HEK293T (cell line): ENCODE measurements at regions not wholly inside any gene's neighbourhood (a gene's known extent, or its start where the extent isn't known, plus 50 kb on each side); places are given as distances from the start of the nearest gene placed in this dataset.

Source experiments
- CTCF ChIA-PET: fragments of 350-600 bp; formaldehyde crosslinking; extraction: SDS; loops from one replicate; lab custom pipeline; 2021; ENCODE audit warnings: antibody characterized with exemption, inconsistent platforms; lab: Yijun Ruan, JAX
- POLR2A ChIA-PET: fragments of 350-600 bp; formaldehyde crosslinking; extraction: SDS; loops from one replicate; lab custom pipeline; 2020; ENCODE audit warnings: antibody characterized with exemption, inconsistent platforms; lab: Yijun Ruan, JAX
- DNase-seq: peaks from one replicate; pipeline ENCODE4 v3.0.0; 2012; ENCODE audit warnings: mixed read lengths; ENCODE audit errors: extremely low spot score
- ARNT ChIP-seq: fragments of 450-650 bp; IDR thresholded peaks from 2 replicates; pipeline ENCODE4 v1.6.1; 2017; ENCODE audit warnings: mild to moderate bottlenecking
- BHLHE40 ChIP-seq: fragments of 450-650 bp; IDR thresholded peaks from 2 replicates; pipeline ENCODE4 v1.6.1; 2016; ENCODE audit warnings: mild to moderate bottlenecking, moderate library complexity, borderline replicate concordance
- CTBP1 ChIP-seq: fragments of 450-650 bp; IDR thresholded peaks from 2 replicates; pipeline ENCODE4 v1.6.1; 2016; ENCODE audit warnings: borderline replicate concordance
- ELF4 ChIP-seq: fragments of 450-650 bp; IDR thresholded peaks from 2 replicates; pipeline ENCODE4 v1.6.1; 2017; ENCODE audit warnings: antibody characterized with exemption
- FOXA1 ChIP-seq: fragments of 450-650 bp; IDR thresholded peaks from 2 replicates; pipeline ENCODE4 v1.6.1; 2016; ENCODE audit warnings: mild to moderate bottlenecking
- FOXK2 ChIP-seq: fragments of 450-650 bp; IDR thresholded peaks from 2 replicates; pipeline ENCODE4 v1.6.1; 2016; ENCODE audit warnings: mild to moderate bottlenecking
- FOXM1 ChIP-seq: fragments of 450-650 bp; IDR thresholded peaks from 2 replicates; pipeline ENCODE4 v1.6.1; 2017; ENCODE audit warnings: mild to moderate bottlenecking, borderline replicate concordance
- HDGF ChIP-seq: fragments of 450-650 bp; IDR thresholded peaks from 2 replicates; pipeline ENCODE4 v1.6.1; 2017; ENCODE audit warnings: antibody characterized with exemption, borderline replicate concordance
- L3MBTL2 ChIP-seq: fragments of 450-650 bp; conservative IDR thresholded peaks from 2 replicates; pipeline ENCODE4 v1.6.1; 2016; ENCODE audit warnings: mild to moderate bottlenecking
- LEF1 ChIP-seq: fragments of 450-650 bp; IDR thresholded peaks from 2 replicates; pipeline ENCODE4 v1.6.1; 2017; ENCODE audit warnings: mild to moderate bottlenecking, borderline replicate concordance
- NFRKB ChIP-seq: fragments of 450-650 bp; IDR thresholded peaks from 2 replicates; pipeline ENCODE4 v1.6.1; 2016; ENCODE audit warnings: mild to moderate bottlenecking, moderate library complexity
- SP1 ChIP-seq: fragments of 450-650 bp; IDR thresholded peaks from 2 replicates; pipeline ENCODE4 v1.6.1; 2017
- SUZ12 ChIP-seq: fragments of 450-650 bp; IDR thresholded peaks from 2 replicates; pipeline ENCODE4 v1.6.1; 2016; ENCODE audit warnings: mild to moderate bottlenecking
- TARDBP ChIP-seq: fragments of 450-650 bp; IDR thresholded peaks from 2 replicates; pipeline ENCODE4 v1.6.1; 2016
- ZNF384 ChIP-seq: fragments of 450-650 bp; IDR thresholded peaks from 2 replicates; pipeline ENCODE4 v1.6.1; 2016
- TF ChIP-seq, protein P1 (sequence below): fragments of 450-650 bp; IDR thresholded peaks from 2 replicates; pipeline ENCODE4 v1.6.1; 2016

DNA sequence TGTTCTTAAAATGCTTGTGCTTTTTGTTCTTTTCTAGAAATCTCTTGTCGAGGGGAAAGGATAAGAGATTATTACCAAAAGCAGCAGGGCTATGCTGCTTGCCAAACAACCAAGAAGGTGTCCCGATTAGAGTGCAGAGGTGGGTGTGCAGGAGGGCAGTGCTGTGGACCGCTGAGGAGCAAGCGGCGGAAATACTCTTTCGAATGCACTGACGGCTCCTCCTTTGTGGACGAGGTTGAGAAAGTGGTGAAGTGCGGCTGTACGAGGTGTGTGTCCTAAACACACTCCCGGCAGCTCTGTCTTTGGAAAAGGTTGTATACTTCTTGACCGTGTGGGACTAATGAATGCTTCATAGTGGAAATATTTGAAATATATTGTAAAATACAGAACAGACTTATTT, 81.5 kb upstream of the PACRGL start:
- TF ChIP-seq ARNT: no peak
- TF ChIP-seq ZNF384: no peak
- no peak for TF ChIP-seq BHLHE40
- TF ChIP-seq SP1: no peak
- TF ChIP-seq NFRKB: no peak
- TF ChIP-seq FOXM1: no peak
- no peak for TF ChIP-seq ELF4
- TF ChIP-seq, protein P1, sequence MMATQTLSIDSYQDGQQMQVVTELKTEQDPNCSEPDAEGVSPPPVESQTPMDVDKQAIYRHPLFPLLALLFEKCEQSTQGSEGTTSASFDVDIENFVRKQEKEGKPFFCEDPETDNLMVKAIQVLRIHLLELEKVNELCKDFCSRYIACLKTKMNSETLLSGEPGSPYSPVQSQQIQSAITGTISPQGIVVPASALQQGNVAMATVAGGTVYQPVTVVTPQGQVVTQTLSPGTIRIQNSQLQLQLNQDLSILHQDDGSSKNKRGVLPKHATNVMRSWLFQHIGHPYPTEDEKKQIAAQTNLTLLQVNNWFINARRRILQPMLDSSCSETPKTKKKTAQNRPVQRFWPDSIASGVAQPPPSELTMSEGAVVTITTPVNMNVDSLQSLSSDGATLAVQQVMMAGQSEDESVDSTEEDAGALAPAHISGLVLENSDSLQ: no peak
- no peak for TF ChIP-seq LEF1
- ChIA-PET POLR2A (no interaction called here), CTCF (no interaction called here)
- DNase-seq: no peak

DNA sequence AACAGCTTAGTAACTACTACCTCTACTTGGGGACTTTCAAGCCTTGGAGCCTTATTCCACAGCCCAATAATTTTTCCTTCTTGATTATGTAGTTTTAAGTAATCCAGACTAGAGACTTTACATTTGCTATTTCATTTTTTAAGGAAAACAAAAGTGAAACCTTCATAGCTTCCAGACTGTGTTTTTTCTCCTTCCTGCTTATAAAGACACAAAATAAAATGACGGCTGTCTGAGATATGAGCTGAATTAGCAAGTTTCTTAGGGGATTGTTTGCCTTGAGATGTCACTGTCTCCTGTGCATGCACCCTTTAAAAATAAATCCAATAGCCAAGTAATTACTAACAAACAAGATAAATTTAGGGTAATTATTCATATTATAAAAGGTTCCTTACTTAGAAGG, 78.8 kb upstream of the PACRGL start:
- CTCF ChIA-PET: no interaction called here
- DNase-seq: no peak
- POLR2A ChIA-PET: no interaction called here
- TF ChIP-seq FOXA1 (no peak), L3MBTL2 (no peak), FOXM1 (no peak), ARNT (no peak)

DNA sequence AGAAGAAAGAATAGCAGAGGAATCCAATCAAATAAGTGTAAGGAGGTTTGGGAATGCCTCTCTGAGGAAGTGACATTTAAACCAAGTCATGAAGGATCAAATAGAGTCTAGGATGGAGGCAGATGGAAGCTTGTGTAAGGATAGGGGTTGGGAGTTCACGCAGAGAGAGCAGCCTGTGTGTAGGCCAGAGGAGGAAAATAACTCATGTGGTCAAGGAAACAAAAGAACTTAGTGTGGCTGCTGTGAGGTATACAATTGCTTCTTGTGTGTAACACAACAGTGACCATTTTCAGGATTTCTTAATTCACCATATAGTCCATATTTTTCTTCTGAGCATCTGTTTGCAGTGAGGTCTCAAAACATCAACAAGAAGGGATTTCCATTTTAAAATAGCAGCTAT, 77.6 kb upstream of the PACRGL start:
- TF ChIP-seq SUZ12 (no peak), HDGF (no peak), FOXK2 (no peak), L3MBTL2 (no peak), CTBP1 (no peak), LEF1 (no peak), NFRKB (no peak), ARNT (no peak), ELF4 (no peak), BHLHE40 (no peak), SP1 (no peak), FOXA1 (no peak), TARDBP (no peak), FOXM1 (no peak), ZNF384 (no peak)
- TF ChIP-seq, protein P1: no peak
- ChIA-PET POLR2A (no interaction called here), CTCF (no interaction called here)
- DNase-seq: no peak

DNA sequence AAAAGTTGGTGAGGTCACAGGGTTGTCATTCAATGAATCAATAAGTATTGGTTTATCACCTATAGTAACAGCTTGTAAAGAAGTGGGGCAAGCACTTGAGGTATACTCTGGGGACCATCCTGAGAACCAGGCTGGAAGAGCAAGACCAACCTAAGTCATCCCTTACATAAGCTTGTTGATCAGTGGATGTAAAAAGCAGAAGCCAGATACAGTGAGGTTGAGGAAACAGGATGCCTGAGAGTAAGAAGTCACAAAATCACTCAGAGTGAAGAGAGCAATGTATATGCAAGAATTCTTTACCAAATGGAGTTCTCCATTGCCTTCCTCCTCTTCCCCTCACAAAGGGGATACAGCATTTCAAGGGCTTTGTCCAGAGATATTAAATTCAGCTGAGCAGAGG, 76.3 kb upstream of the PACRGL start:
- DNase-seq: no peak
- CTCF ChIA-PET: no interaction called here
- POLR2A ChIA-PET: no interaction called here
- TF ChIP-seq ELF4 (no peak), NFRKB (no peak), LEF1 (no peak), HDGF (no peak), SUZ12 (no peak), SP1 (no peak), L3MBTL2 (no peak), ZNF384 (no peak), BHLHE40 (no peak), FOXA1 (no peak), FOXK2 (no peak), ARNT (no peak), CTBP1 (no peak)

DNA sequence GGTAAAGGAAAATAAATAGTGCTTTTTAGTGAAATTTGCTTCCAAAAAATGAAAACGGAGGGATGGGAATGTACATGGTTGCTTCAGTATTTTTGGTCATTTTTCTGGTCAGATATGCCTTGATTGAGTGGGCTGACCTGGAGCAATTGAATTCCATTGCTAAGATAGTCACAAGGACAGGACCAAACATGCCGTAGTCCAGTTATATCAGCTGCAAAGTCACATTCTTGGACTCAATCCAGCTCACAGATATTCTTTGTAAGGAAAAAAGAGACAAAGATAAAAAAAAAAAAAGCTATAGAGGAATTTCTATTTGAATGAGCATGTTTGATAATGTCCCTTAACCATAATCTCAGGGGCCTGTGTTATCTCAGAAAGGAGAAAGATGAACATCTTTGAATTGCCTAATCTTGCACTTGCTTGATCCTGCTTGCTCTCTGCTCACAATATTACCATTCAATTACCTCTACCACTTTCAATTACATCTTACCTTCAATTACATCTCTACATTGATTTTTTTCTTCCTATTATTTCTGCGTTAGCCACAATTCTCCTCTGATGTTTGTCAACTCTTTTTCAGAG, 75.4 kb upstream of the PACRGL start:
- TF ChIP-seq L3MBTL2 (no peak), FOXK2 (no peak), FOXM1 (no peak), ZNF384 (no peak), CTBP1 (no peak), BHLHE40 (no peak)
- ChIA-PET POLR2A (no interaction called here), CTCF (no interaction called here)
- no peak for DNase-seq

DNA sequence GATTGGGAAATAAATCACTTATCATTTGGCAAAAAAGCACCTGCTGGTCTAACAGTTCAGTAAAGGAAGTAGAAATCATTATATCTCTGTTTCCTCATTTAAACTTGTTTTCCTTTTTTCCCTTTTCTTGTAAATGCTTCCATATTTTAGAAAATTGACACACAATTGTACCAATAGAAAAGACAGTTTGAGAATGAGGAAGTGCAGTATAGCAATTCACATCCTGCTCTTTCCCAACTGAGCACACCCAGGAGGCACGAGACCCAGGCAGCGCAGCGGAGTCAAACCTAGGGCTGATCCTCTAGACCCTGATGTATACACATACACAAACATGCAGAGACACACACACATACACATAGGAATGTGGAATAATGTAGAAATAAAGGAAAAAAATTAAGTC, 74.8 kb upstream of the PACRGL start:
- TF ChIP-seq FOXM1 (no peak), HDGF (no peak), CTBP1 (no peak), ARNT (no peak), FOXK2 (no peak), BHLHE40 (no peak), L3MBTL2 (no peak), SP1 (no peak), TARDBP (no peak), ZNF384 (no peak), LEF1 (no peak), ELF4 (no peak), NFRKB (no peak), SUZ12 (no peak), FOXA1 (no peak)
- TF ChIP-seq, protein P1: no peak
- no peak for DNase-seq
- ChIA-PET CTCF (no interaction called here), POLR2A (no interaction called here)
